ENCODE measurements at regions not wholly inside any gene's neighbourhood (a gene's known extent, or its start where the extent isn't known, plus 50 kb on each side); places are given as distances from the start of the nearest gene placed in this dataset.

- no peaks in the 10 kb centered on the region for H3K27me3 ChIP-seq (replicated peaks)
- no peaks in the 10 kb centered on the region for H3K36me3 ChIP-seq (replicated peaks)
- no peak overlapping the region for H3K4me3 ChIP-seq (ENCODE audit: low read depth, low read length)
- no peak for TF ChIP-seq CTCF (IDR thresholded peaks at IDR 0.05; ENCODE audit: low read depth, low read length, missing control alignments)
- in situ Hi-C loops (cut with HindIII; ENCODE audit: low pct_ligation_motif_present, low sequenced_read_pairs), result no loop called here
- DNase-seq, result no peak
- no peak overlapping the region for H3K27ac ChIP-seq
Observed at GRCh38 chr1:214739621-214740238, 136.7 kb downstream of the CENPF start.

- TF ChIP-seq CTCF (IDR thresholded peaks at IDR 0.05; ENCODE audit: low read depth, low read length, missing control alignments), result no peak
- in situ Hi-C loops (cut with HindIII; ENCODE audit: low pct_ligation_motif_present, low sequenced_read_pairs), result no loop called here
- Histone ChIP-seq H3K27me3 (replicated peaks) (no peaks in the 10 kb centered on the region), H3K4me3 (ENCODE audit: low read depth, low read length) (no peak overlapping the region), H3K27ac (no peak overlapping the region), H3K36me3 (replicated peaks) (no peaks in the 10 kb centered on the region)
- no peak for DNase-seq
Observed at GRCh38 chr1:214740471-214740870, 137.5 kb downstream of the CENPF start.

GRCh38 chr1:214747050-214747635 is 144.1 kb downstream of the CENPF start:
- Histone ChIP-seq H3K36me3 (replicated peaks) (no peaks in the 10 kb centered on the region), H3K27me3 (replicated peaks) (no peaks in the 10 kb centered on the region), H3K4me3 (ENCODE audit: low read depth, low read length) (no peak overlapping the region), H3K27ac (no peak overlapping the region)
- no peak for DNase-seq
- in situ Hi-C loops (cut with HindIII; ENCODE audit: low pct_ligation_motif_present, low sequenced_read_pairs), result no loop called here
- TF ChIP-seq CTCF (IDR thresholded peaks at IDR 0.05; ENCODE audit: low read depth, low read length, missing control alignments), result no peak

GRCh38 chr1:214753236-214753852 is 150.3 kb downstream of the CENPF start:
- TF ChIP-seq CTCF (IDR thresholded peaks at IDR 0.05; ENCODE audit: low read depth, low read length, missing control alignments), result no peak
- no peaks in the 10 kb centered on the region for H3K36me3 ChIP-seq (replicated peaks)
- in situ Hi-C loops (cut with HindIII; ENCODE audit: low pct_ligation_motif_present, low sequenced_read_pairs), result no loop called here
- H3K27me3 ChIP-seq (replicated peaks), result no peaks in the 10 kb centered on the region
- H3K27ac ChIP-seq, result no peak overlapping the region
- H3K4me3 ChIP-seq (ENCODE audit: low read depth, low read length), result no peak overlapping the region
- peak; percentile 0 for DNase-seq

- in situ Hi-C loops (cut with HindIII; ENCODE audit: low pct_ligation_motif_present, low sequenced_read_pairs), result no loop called here
- TF ChIP-seq CTCF (IDR thresholded peaks at IDR 0.05; ENCODE audit: low read depth, low read length, missing control alignments), result no peak
- no peaks in the 10 kb centered on the region for H3K36me3 ChIP-seq (replicated peaks)
Observed at GRCh38 chr1:214761030-214761429, 158.0 kb downstream of the CENPF start.

More at GRCh38 chr1:214761030-214761429, 158.0 kb downstream of the CENPF start:
- Histone ChIP-seq H3K4me3 (ENCODE audit: low read depth, low read length) (no peak overlapping the region), H3K27me3 (replicated peaks) (no peaks in the 10 kb centered on the region), H3K27ac (no peak overlapping the region)
- no peak for DNase-seq
